ENCODE measurements at regions not wholly inside any gene's neighbourhood (a gene's known extent, or its start where the extent isn't known, plus 50 kb on each side); places are given as distances from the start of the nearest gene placed in this dataset.
A peak's percentile ranks its signal among the peaks of the same experiment; 100 is the strongest.
"Not testable (repeated sequence)": the region's sequence is repeated elsewhere in the genome, so short reads cannot be mapped to it uniquely, and the experiment has no call there.

DNA sequence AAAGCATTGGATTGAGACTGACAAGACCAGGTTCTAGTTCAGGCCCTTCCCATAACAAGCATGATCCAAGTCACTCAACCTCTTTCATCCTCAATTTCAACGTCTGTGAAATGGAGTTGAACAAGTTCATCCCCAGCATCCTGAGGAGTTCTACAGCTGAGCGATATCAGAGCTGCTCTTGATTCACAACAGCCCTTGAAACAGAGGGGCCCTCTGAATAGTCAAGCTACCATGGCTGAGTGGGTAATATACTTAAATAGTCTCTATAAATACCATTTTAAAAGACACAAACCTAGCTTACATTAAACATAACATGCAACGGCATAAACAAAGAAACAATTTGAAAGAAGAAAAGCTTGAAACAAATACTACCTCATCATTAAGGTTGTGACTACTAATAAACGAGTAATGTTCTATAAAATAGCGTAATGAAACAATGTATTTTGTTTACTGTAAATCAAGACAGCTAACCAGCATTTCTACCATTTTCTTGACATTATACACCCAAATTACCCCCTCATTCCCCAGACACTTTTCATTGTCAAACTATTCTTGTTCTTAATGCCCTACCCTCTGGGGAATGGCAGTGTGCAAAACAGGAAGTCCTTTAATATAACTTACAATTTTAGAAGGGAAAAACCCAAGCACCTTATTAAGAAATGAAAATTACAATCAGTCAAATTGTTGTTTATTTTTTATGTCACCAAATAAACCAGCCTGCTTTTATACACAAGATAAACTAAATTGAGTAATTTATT is 202.3 kb downstream of the PARM1 start:
- Histone ChIP-seq H3K27me3 (ENCODE audit: control insufficient read depth, insufficient read depth, low read length) (no peaks in the 10 kb centered on the region), H3K4me3 (ENCODE audit: low read depth, low read length) (no peak overlapping the region), H3K27ac (ENCODE audit: low read depth, low read length) (no peak overlapping the region), H3K4me1 (ENCODE audit: control insufficient read depth, insufficient read depth, low read length) (no peaks in the 10 kb centered on the region), H3K9me3 (ENCODE audit: control insufficient read depth, insufficient read depth, low read length) (no peaks in the 10 kb centered on the region), H3K36me3 (ENCODE audit: control insufficient read depth, insufficient read depth, low read length) (no peaks in the 10 kb centered on the region)
- no peak for DNase-seq (ENCODE audit: low read depth in 4 of 6, low spot score in 6 of 6)
- WGBS (ENCODE audit: insufficient coverage), result no CpG with 5 or more reads among the region's 5 CpGs

DNA sequence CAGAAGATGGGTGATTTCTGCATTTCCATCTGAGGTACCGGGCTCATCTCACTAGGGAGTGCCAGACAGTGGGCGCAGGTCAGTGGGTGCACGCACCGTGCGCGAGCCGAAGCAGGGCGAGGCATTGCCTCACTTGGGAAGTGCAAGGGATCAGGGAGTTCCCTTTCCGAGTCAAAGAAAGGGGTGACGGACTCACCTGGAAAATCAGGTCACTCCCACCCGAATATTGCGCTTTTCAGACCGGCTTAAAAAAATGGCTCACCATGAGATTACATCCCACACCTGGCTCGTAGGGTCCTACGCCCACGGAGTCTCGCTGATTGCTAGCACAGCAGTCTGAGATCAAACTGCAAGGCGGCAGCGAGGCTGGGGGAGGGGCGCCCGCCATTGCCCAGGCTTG is 194.0 kb downstream of the PARM1 start:
- H3K4me3 ChIP-seq (ENCODE audit: low read depth, low read length); H3K36me3 ChIP-seq (ENCODE audit: control insufficient read depth, insufficient read depth, low read length); DNase-seq (ENCODE audit: low read depth in 4 of 6, low spot score in 6 of 6); H3K4me1 ChIP-seq (ENCODE audit: control insufficient read depth, insufficient read depth, low read length); H3K27ac ChIP-seq (ENCODE audit: low read depth, low read length); H3K9me3 ChIP-seq (ENCODE audit: control insufficient read depth, insufficient read depth, low read length); H3K27me3 ChIP-seq (ENCODE audit: control insufficient read depth, insufficient read depth, low read length): not testable (repeated sequence)
- WGBS (ENCODE audit: insufficient coverage), result 30% methylated on average over 2 of the region's 21 CpGs

DNA sequence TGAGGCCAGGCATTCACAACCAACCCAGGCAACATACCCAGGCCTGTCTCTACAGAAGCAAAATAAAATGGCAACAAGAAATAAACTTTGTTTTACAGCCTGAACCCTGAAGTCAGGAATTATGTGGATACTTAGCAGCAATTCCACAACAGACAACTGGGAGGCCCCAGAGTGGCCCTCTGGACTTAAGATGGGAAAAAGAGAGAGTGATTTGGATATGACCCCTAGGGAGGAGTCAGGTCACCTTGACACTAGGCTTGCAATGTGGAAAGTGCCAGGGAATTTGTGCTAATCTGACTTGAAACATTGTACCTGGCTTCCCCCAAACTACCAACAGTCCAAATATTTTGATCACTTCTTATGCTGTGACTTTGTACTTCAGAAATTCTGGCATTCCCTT is 193.1 kb downstream of the PARM1 start:
- DNase-seq (ENCODE audit: low read depth in 4 of 6, low spot score in 6 of 6), result no peak
- no peak overlapping the region for H3K27ac ChIP-seq (ENCODE audit: low read depth, low read length)
- H3K9me3 ChIP-seq (ENCODE audit: control insufficient read depth, insufficient read depth, low read length), result no peaks in the 10 kb centered on the region
- H3K36me3 ChIP-seq (ENCODE audit: control insufficient read depth, insufficient read depth, low read length), result no peaks in the 10 kb centered on the region
- no peak overlapping the region for H3K4me3 ChIP-seq (ENCODE audit: low read depth, low read length)
- H3K4me1 ChIP-seq (ENCODE audit: control insufficient read depth, insufficient read depth, low read length), result no peaks in the 10 kb centered on the region
- H3K27me3 ChIP-seq (ENCODE audit: control insufficient read depth, insufficient read depth, low read length), result no peaks in the 10 kb centered on the region

DNA sequence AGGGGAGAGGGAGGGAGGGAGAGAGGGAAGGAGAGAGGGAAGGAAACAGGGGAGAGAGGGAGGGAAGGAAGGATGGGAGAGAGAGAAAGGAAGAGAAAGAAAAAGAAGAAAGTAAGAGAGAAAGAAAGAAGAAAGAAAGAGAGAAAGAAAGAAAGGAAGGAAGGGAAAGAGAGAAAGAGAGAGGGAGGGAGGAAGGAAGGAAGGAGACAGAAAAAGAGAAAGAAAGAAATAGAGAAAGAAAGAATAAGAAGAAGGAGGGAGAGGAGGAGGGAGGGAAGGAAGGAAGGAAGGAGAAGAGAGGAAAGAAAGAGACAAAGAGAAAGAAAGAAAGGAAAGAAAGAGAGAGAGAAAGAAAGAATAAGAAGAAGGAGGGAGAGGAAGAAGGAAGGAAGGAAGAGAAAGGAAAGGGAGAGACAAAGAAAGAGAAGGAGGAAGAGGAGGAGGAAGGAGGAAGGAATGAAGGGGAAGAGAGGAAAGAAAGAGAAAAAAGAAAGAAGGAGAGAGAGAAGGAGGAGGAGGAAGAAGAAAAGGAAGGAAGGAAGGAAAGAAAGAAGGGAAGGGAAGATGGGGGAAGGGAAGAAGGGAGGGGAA is 189.6 kb downstream of the PARM1 start:
- H3K4me1 ChIP-seq (ENCODE audit: control insufficient read depth, insufficient read depth, low read length), result no peaks in the 10 kb centered on the region
- H3K27ac ChIP-seq (ENCODE audit: low read depth, low read length), result no peak overlapping the region
- no peaks in the 10 kb centered on the region for H3K27me3 ChIP-seq (ENCODE audit: control insufficient read depth, insufficient read depth, low read length)
- no peak overlapping the region for H3K4me3 ChIP-seq (ENCODE audit: low read depth, low read length)
- no peak for DNase-seq (ENCODE audit: low read depth in 4 of 6, low spot score in 6 of 6)
- no peaks in the 10 kb centered on the region for H3K36me3 ChIP-seq (ENCODE audit: control insufficient read depth, insufficient read depth, low read length)
- no peaks in the 10 kb centered on the region for H3K9me3 ChIP-seq (ENCODE audit: control insufficient read depth, insufficient read depth, low read length)

- WGBS (ENCODE audit: insufficient coverage), result no CpG with 5 or more reads among the region's 4 CpGs
- no peak for DNase-seq (ENCODE audit: low read depth in 4 of 6, low spot score in 6 of 6)
- no peak overlapping the region for H3K4me3 ChIP-seq (ENCODE audit: low read depth, low read length)
- no peak overlapping the region for H3K27ac ChIP-seq (ENCODE audit: low read depth, low read length)
- no peaks in the 10 kb centered on the region for H3K4me1 ChIP-seq (ENCODE audit: control insufficient read depth, insufficient read depth, low read length)
- no peaks in the 10 kb centered on the region for H3K36me3 ChIP-seq (ENCODE audit: control insufficient read depth, insufficient read depth, low read length)
- H3K9me3 ChIP-seq (ENCODE audit: control insufficient read depth, insufficient read depth, low read length), result no peaks in the 10 kb centered on the region
- no peaks in the 10 kb centered on the region for H3K27me3 ChIP-seq (ENCODE audit: control insufficient read depth, insufficient read depth, low read length)
Measured at GRCh38 chr4:75118739-75119138, 185.8 kb downstream of the PARM1 start.

DNA sequence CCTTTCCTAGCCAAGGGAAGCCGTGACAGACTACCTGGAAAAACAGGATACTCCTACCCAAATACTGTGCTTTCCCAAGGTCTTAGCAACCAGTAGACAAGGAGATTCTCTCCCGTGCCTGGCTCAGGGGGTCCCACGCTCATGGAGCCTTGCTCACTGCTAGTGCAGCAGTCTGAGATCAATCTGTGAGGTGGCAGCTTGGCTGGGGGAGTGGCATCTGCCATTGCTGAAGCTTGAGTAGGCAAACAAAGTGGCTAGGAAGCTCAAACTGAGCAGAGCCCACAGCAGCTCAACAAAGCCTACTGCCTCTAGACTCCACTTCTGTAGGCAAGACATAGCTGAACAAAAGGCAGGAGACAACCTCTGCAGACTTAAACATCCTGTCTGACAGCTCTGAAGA is 177.1 kb downstream of the PARM1 start:
- DNase-seq (ENCODE audit: low read depth in 4 of 6, low spot score in 6 of 6), result no peak
- Histone ChIP-seq H3K27me3 (ENCODE audit: control insufficient read depth, insufficient read depth, low read length) (no peaks in the 10 kb centered on the region), H3K4me1 (ENCODE audit: control insufficient read depth, insufficient read depth, low read length) (no peaks in the 10 kb centered on the region), H3K27ac (ENCODE audit: low read depth, low read length) (no peak overlapping the region), H3K4me3 (ENCODE audit: low read depth, low read length) (no peak overlapping the region), H3K36me3 (ENCODE audit: control insufficient read depth, insufficient read depth, low read length) (no peaks in the 10 kb centered on the region), H3K9me3 (ENCODE audit: control insufficient read depth, insufficient read depth, low read length) (no peaks in the 10 kb centered on the region)
- WGBS (ENCODE audit: insufficient coverage), result 94% methylated on average over 3 of the region's 3 CpGs

GRCh38 chr4:75107755-75108612 is 175.1 kb downstream of the PARM1 start:
- no peak overlapping the region for H3K4me3 ChIP-seq (ENCODE audit: low read depth, low read length)
- H3K4me1 ChIP-seq (ENCODE audit: control insufficient read depth, insufficient read depth, low read length), result no peaks in the 10 kb centered on the region
- DNase-seq (ENCODE audit: low read depth in 4 of 6, low spot score in 6 of 6), result peak in 2 of 6 donors; percentile 63 to 93

GRCh38 chr4:75102787-75103085 is 169.8 kb downstream of the PARM1 start:
- H3K4me3 ChIP-seq (ENCODE audit: low read depth, low read length), result no peak overlapping the region
- no peak for DNase-seq (ENCODE audit: low read depth in 4 of 6, low spot score in 6 of 6)
- H3K27me3 ChIP-seq (ENCODE audit: control insufficient read depth, insufficient read depth, low read length), result no peaks in the 10 kb centered on the region
- H3K36me3 ChIP-seq (ENCODE audit: control insufficient read depth, insufficient read depth, low read length), result no peaks in the 10 kb centered on the region
- H3K27ac ChIP-seq (ENCODE audit: low read depth, low read length), result no peak overlapping the region
- H3K4me1 ChIP-seq (ENCODE audit: control insufficient read depth, insufficient read depth, low read length), result no peaks in the 10 kb centered on the region
- no peaks in the 10 kb centered on the region for H3K9me3 ChIP-seq (ENCODE audit: control insufficient read depth, insufficient read depth, low read length)

More at GRCh38 chr4:75107755-75108612, 175.1 kb downstream of the PARM1 start:
- Histone ChIP-seq H3K9me3 (ENCODE audit: control insufficient read depth, insufficient read depth, low read length) (no peaks in the 10 kb centered on the region), H3K27me3 (ENCODE audit: control insufficient read depth, insufficient read depth, low read length) (no peaks in the 10 kb centered on the region), H3K27ac (ENCODE audit: low read depth, low read length) (no peak overlapping the region), H3K36me3 (ENCODE audit: control insufficient read depth, insufficient read depth, low read length) (no peaks in the 10 kb centered on the region)

DNA sequence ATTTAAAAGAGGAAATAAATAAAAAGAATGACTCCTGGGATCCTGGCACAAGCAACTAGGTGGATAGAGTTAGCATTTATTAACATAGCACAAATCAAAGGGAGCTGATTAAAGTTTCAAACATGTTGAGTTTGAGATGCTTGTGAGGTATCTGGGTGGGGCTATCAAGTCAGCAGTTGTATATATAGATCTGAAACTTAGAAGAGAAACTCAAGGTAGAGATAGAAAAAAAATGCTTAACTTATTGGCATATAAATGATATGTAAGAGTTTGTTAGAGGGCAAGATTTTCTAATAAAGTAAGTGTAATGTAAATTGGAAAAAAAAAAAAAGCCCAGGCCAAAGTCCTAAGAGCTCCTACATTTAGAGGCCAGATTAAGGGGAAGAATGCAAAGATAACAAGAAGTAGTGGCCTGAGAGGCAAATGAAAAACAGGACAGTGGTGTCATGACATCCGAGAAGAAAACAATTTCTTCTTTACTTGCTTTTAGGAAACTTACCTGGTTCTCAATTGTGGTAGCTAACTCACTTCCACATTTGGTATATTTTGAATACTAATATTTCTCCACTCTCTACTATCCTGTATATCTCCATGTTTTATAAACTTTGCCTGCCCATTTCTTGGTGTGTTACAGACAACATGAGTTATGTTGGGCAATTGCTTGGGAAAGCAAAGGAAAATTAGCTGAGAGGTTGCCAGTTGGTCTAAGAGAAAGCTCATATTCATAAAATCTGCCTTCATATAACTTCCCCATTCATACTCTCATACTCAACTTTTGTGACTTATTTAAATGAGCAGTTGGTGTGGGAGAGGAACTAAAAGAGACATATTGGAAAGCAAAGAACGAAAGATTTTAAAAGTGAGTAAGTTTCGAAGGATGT is 169.2 kb downstream of the PARM1 start:
- DNase-seq (ENCODE audit: low read depth in 4 of 6, low spot score in 6 of 6), result no peak
- Histone ChIP-seq H3K27me3 (ENCODE audit: control insufficient read depth, insufficient read depth, low read length) (no peaks in the 10 kb centered on the region), H3K4me1 (ENCODE audit: control insufficient read depth, insufficient read depth, low read length) (no peaks in the 10 kb centered on the region), H3K27ac (ENCODE audit: low read depth, low read length) (no peak overlapping the region), H3K4me3 (ENCODE audit: low read depth, low read length) (no peak overlapping the region), H3K9me3 (ENCODE audit: control insufficient read depth, insufficient read depth, low read length) (no peaks in the 10 kb centered on the region), H3K36me3 (ENCODE audit: control insufficient read depth, insufficient read depth, low read length) (no peaks in the 10 kb centered on the region)
- no CpG with 5 or more reads among the region's 3 CpGs for WGBS (ENCODE audit: insufficient coverage)
